GM19238 (cell line): ENCODE measurements at regions not wholly inside any gene's neighbourhood (a gene's known extent, or its start where the extent isn't known, plus 50 kb on each side); places are given as distances from the start of the nearest gene placed in this dataset.
"Not testable (repeated sequence)": the region's sequence is repeated elsewhere in the genome, so short reads cannot be mapped to it uniquely, and the experiment has no call there.

Source experiments
- DNase-seq: peaks from one replicate; pipeline ENCODE4 v3.0.0; 2011; ENCODE audit warnings: low spot score; ENCODE audit not compliant: insufficient read length

GRCh38 chr2:8433390-8433789 is 248.5 kb upstream of the ID2 start:
- no peak for DNase-seq

- no peak for DNase-seq
Measured at GRCh38 chr2:8435608-8436007, 246.2 kb upstream of the ID2 start.

- no peak for DNase-seq
Measured at GRCh38 chr2:8436585-8436984, 245.3 kb upstream of the ID2 start.

DNA sequence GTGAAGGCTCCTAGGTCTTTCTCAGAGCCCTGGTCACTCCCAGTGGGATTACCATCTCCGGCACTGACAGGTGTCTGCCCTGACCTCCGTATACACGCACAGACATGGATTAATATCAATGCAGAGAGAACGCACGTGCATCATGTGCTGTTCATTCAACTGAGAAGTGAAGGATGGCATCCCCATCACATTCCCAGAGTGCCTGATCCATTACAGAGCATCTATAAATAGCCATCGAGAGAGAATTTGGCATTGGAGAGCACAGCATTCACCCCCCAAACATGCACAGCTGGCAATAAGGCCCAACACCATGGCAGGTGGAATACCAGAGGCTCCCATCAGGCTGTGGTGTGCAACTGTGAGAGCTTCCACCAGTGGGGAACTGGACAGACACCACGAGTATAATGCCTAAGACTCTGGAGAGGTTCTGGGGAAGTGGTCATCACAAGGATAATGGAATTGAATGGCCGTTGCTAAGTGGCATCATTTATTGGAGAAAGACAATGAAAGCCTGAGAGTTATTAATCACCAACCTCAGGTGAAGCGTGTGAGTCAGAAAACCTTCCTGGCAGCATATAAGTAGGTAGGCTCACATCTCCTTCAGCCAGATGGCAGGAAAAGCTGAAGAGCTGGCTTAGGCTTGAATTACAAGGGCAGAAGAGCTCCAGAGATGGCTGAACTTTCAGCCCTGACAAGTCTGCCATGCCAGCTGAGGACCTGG is 244.5 kb upstream of the ID2 start:
- DNase-seq, result no peak

DNA sequence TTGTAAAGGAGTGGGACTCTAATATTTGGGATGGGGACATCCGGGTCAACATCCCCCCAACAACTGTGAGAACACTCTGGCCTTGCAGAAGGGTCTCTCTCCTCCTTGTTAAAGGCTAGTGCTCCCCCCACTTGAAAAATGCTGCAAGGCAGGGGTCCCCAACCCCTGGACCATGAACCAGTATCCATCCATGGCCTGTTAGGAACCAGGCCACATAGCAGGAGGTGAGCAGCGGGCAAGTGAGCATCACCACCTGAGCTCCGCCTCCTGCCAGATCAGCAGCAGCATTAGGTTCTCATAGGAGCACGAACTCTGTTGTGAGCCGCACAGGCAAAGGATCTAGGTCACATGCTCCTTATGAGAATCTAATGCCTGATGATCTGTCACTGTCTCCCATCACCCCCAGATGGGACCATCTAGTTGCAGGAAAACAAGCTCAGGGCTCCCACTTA is 243.9 kb upstream of the ID2 start:
- no peak for DNase-seq

DNA sequence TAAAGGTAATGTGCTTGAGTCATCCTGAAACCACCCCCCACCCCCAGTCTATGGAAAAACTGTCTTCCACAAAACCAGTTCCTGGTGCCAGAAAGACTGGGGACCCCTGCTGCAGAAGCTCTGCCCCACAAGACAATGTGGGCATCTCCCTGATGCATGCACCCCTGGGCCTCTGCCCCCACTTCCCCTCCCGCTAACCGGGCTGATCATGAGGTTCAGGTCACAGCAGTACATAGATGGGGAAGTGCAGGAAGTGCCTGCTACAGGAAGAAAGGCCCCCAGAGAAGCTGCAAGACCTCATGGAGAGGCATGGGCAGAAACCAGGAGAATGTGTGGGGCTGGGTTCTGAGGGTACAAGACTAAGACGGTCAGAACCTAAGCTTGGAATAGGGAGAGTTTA is 243.4 kb upstream of the ID2 start:
- no peak for DNase-seq

DNA sequence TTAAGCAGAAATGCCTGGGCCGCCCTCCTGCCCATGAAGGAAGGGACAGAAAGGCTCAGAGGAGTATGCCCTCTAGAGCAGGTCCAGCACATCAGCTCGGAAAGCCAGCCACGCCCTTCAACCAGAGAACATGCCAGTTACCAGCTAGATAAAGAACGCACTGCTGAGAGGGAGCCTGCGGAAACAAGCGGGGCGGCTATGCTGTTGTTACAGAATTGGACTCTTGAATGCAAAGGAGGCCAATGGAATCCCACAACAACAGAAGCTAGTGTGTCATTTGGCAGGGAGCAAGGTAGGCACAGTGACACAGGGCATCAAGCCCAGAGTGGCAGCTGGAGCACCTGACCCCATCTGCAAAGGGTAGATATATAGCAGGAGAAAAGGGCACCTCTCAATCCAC is 242.9 kb upstream of the ID2 start:
- no peak for DNase-seq

DNA sequence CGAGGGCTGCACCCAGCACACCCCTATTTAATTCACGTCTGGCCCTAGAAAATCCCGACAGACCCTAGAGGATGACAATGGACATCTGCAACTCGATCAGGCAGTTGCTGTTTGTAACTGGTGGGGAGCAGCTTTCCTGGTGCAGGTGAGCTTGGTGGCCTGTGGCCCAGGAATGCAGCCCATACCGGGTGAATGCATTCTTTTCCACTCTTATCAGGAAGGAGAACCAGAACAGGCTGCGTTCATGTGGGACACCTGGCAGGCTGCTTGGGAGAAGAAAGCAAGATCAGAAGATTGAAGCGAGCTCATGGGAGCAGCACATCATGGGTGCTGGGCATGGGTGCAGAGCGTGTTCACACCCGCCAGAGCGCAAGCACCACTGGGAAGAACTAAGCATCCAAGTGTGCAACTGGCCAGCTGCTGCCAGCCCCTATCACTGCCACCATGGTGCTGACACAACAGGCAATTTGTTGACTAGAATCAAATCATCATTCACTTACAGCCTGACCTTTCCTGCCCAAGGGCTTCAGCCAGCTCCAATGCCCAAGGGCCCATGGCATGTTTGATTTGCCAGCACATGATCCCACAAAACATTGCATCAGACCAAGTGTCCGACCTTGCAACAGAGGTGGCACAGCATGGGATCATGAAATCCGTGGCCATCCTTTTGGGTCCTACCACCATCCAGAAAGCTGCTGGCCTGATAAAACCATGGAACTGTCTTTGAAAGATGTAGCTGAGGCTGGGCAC is 241.7 kb upstream of the ID2 start:
- no peak for DNase-seq

GRCh38 chr2:8441371-8441770 is 240.5 kb upstream of the ID2 start:
- DNase-seq, result no peak

- no peak for DNase-seq
Measured at GRCh38 chr2:8441986-8442385, 239.9 kb upstream of the ID2 start.

DNA sequence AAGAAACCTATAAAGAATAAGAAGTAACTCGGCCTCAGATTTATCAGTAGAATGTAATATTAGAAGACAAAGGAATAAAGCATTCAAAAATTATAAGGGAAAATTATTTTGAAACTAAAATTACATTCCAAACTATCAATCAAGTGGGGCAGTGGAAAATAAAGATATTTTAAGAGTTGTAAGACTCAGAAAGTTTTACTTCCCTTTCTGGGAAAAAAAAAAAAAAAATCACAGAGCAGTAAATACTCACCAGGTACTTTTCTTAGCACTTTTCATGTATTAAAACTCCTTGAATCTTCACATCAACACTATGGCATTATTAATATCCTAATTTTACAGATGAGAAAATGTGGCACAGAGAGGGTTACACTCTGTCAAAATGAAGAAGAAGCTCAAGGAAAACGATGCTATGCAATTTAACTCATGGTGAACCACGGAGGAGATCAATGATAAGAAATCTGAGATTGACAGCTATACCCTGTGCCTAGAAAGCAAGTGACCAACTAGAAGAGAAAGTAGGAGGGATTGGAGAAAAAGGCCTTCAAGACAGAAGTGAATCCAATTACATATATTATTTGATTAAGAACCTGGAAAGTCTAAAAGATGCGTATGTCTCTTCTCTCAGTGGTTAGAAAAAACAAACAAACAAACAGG is 238.9 kb upstream of the ID2 start:
- DNase-seq, result no peak

DNA sequence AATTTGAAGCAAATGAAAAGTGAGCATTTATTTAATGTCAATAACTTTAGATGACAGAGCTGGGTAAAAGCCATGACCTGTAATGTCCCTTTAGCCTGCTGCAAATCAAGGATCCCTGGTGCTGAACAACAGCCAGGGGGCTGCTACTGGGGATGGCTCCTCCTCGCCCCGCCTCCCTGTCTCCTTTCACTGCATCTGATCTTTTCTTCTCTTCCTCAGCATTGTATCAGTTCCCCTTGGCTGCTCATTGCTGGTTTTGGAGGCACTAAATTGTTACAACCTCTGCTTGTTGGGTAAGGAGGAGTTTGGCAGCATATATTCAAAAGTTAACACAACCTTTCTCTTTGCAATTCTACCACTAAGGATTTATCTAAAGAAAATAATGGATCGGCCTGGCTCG is 236.3 kb upstream of the ID2 start:
- no peak for DNase-seq

DNA sequence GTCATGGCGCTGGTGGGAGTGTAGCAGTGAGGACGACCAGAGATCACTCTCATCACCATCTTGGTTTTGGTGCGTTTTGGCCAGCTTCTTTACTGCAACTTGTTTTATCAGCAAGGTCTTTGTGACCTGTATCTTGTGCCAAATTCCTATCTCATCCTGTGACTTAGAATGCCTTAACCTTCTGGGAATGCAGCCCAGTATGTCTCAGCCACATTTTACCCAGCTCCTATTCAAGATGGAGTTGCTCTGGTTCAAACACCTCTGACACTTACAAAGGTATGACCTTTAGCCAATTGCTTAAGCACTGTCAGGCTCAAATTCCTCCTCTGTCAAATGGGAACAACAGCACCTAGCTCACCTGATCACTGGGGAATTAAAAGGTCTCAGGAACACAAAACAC is 235.1 kb upstream of the ID2 start:
- DNase-seq, result not testable (repeated sequence)

DNA sequence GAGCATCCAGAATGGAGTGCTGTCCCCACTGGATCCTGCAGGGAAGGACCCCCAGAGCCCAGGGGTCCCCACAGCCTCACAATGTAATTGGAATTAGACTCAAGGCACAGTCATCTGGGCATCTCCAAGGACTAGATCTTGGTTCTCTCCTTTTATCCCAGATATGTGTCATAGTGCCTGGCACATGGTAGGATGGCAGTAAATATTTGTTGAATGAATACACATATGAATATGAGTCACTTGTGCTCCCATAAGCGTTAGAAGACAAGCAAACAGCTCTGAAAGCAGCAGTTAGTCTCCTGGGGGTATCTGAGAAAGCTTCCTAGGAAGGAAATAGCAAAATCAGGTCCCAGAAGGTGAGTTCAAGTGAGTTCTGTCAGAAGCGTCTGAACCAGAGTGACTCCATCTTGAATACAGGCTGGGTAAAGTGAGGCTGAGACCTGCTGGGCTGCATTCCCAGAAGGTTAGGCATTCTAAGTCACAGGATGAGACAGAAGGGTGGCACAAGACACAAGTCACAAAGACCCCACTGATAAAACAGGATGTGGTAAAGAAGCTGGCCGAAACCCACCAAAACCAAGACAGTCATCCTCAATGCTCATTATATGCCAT is 234.1 kb upstream of the ID2 start:
- DNase-seq, result no peak

DNA sequence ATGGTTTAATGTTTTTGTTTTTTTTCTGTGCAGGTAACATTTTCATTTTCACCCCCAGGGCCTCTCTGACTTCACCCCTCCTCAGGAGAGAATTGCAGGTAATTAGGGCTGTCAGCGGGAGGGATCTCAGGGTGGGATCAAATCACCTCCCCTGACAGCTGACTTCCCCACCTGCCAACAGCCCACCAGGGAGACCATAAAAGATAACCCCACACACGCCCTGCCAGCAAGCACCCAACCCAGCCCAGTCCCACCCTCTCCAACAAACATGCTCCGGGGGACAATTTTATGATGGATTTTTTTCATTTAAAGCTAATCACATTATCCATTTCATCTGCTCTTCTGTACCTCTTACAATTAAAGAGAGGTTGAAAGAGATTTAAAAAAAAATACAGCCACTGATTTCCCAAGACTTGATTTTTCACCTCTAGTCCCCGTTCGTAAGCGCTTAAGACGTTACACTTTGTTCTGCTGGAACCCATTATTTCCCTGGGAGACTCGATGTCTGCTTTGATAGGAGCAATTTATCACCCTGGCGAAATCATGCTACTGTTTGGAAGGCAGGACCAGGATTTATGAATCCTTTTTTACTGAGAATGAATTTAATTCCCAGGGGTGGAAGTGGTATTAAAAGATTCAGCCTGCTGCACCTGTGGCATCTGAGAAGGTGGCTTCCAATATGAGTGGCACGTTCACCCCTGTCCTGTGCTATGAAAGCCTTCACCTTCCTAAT is 232.9 kb upstream of the ID2 start:
- DNase-seq, result no peak

- DNase-seq, result no peak
Measured at GRCh38 chr2:8451273-8451672, 230.6 kb upstream of the ID2 start.

GRCh38 chr2:8452296-8452695 is 229.6 kb upstream of the ID2 start:
- DNase-seq, result no peak

DNA sequence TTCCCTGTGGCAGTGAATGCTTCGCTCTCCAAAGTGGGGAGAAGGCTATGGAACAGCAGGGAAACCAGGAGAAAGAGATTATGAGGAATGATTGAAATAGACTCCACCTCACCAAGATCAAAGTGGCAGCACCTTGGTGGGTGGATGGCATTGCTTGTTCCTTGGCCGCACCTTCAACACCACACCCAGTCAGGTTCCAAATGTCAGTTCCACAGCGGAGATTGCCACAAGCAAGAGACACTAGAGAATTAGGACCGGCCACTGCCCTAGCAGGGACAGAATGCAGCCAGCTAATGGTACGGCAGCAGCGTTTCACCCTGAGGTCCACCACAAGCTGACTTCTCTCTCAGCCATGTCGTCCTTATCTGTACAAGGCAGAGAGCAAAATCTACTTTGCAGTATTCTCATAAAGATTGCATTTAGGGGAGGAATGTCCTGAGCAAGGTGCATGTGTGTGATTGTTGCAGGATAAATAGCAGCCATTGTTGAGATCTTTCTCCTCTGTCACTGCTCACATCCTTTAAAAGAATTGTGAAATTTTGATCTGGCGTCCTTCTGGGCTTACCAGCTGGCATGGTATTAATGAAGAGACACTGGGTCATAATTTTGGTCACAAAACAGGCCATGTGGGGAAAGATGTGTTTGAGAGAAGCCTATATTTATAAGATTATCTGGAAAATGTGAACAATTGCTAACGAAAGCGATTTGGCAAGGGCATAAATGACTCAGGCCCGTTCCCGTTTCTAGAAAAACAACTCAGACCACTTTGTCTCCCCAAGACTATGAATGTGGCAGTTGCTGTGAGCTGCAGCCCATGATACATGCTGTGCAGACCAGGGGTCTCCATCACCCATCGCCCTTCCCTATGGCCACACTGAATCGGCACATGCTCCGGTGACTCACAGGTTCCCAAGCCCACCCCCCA is 228.6 kb upstream of the ID2 start:
- no peak for DNase-seq

DNA sequence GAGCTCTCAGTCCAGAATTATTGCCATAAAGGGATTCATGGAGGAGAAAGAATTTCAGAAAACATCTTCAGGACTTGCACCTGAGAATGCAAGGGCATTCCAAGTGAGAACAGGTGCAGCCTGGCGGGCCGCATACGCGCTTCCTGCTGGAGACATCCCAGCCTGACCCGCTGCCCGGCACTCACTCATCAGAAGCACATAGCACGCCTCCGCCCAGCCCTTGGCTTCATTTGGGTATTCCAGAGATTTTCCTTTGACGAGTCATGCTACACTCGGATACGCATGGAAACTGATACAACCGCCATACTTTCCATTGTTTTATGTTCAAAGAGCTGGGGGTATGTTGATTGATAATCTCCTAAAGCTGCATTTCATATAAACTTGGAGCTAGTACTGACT is 228.0 kb upstream of the ID2 start:
- no peak for DNase-seq

GRCh38 chr2:8454797-8455196 is 227.1 kb upstream of the ID2 start:
- no peak for DNase-seq
